Activated CD4-positive, alpha-beta T cell treated with anti-CD3 and anti-CD28 coated beads, Interleukin-2, Interleukin-4, amounts not matched to agents 100 ng/mL and 50 ng/mL, durations not matched to agents 16 hours and 8 hours (primary cell): ENCODE measurements at regions not wholly inside any gene's neighbourhood (a gene's known extent, or its start where the extent isn't known, plus 50 kb on each side); places are given as distances from the start of the nearest gene placed in this dataset.
A peak's percentile ranks its signal among the peaks of the same experiment; 100 is the strongest.
"Not testable (repeated sequence)": the region's sequence is repeated elsewhere in the genome, so short reads cannot be mapped to it uniquely, and the experiment has no call there.

Experiments
- DNase-seq: peaks from one replicate; pipeline ENCODE4 v3.0.0-alpha.2; 2020; ENCODE audit warnings: low spot score

GRCh38 chr9:7622481-7622880 is 177.1 kb downstream of the DMAC1 start:
- DNase-seq, result no peak

- no peak for DNase-seq
Observed at GRCh38 chr9:7615344-7615743, 184.2 kb downstream of the DMAC1 start.

- no peak for DNase-seq
Observed at GRCh38 chr9:7613931-7614330, 185.6 kb downstream of the DMAC1 start.

GRCh38 chr9:7608261-7608660 is 191.3 kb downstream of the DMAC1 start:
- no peak for DNase-seq

GRCh38 chr9:7607421-7607820 is 192.2 kb downstream of the DMAC1 start:
- no peak for DNase-seq

- no peak for DNase-seq
Observed at GRCh38 chr9:7606591-7606990, 193.0 kb downstream of the DMAC1 start.

DNA sequence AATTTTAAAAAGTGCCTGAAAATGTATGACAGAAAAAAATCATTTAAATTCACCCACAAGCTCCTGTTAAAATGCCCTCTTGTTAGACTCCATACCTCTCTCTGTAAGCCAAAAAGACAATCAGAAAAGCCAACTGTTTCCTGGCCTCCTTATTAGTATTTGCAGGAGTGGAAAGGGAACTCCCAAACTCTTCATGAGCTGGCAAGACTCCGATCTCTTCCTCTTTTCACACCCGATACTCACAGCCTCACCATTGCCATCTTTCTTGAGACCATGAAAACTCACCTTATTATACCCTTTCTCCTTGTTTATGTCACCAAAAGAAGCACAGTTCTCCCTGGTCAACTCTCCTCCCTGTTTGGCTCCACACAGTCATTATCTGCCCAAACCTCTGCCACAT is 197.8 kb downstream of the DMAC1 start:
- no peak for DNase-seq

DNA sequence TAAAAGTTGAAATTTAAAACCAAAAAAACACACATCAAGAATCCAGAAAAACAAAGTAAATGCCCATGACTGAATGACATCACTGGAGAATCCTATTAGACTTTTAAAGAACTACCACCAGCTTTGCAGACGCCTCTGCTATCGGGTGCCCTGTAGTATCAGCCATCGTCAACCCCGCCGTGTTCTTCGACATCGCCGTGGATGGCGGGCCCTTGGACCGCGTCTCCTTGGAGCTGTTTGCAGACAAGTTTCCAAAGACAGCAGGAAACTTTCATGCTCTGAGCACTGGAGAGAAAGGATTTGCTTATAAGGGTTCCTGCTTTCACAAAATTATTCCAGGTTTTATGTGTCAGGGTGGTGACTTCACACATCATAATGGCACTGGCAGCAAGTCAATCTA is 201.9 kb downstream of the DMAC1 start:
- no peak for DNase-seq

DNA sequence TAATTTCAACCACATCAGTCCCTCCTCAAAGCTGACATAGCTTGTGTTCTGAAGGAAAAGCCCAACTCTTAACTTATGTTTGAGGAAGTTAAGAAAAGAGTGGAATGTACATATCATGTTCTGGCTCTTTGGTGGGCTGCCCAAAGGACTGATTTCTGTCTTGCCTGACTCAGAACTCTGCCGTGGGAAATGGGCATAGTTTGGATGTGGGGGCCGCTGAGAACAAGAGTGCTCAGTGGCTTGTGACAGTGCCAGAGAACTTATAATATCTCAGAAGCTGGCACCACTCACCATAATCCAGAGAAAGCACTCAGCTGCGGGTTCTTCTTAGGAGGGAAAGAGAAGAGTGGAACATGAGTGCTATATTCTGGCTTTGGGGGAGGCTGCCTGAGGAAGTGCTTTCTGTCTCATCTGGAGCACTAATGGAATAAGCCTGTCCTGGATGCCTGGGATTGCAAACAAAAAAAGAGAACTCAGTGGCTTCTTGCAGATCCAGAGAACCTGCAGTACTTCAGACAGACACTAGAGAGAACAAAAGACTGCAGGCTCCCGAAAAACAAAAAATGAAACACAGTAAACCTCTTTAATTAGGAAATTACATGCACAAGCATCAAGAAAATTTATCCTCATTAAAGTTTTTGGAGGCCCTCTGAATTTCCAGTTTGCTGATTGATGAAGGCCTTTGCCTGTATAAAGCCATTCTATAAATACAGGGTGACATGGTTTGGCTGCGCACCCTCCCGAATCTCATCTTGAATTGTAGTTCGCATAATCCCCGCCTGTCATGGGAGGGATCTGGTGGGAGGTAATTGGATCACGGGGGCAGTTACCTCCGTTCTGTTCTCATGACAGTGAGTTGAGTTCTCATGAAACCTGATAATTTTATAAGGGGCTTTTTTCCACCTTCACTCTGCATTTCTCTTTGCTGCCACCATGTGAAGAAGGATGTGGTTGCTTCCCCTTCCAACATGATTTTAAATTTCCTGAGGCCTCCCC is 207.0 kb downstream of the DMAC1 start:
- no peak for DNase-seq

DNA sequence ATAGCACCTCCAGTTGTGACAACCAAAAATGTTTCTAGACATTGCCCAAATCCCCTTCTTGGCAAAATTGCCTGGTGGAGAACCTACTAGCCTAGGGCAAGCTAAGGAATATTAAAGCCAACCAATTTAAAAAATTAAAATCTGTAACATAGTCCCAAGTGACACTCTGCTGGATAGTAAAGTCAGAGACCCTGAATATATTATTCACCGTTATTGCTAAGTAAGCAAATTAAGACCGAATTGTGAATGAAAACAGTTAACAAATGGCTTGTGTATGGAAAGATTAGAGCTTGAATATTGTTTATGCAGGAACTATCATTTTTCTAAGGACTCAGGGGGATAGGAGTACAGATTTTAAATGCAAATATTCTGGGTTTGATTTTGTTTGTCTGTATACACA is 208.1 kb downstream of the DMAC1 start:
- no peak for DNase-seq

- no peak for DNase-seq
Observed at GRCh38 chr9:7580568-7580967, 219.0 kb downstream of the DMAC1 start.

DNA sequence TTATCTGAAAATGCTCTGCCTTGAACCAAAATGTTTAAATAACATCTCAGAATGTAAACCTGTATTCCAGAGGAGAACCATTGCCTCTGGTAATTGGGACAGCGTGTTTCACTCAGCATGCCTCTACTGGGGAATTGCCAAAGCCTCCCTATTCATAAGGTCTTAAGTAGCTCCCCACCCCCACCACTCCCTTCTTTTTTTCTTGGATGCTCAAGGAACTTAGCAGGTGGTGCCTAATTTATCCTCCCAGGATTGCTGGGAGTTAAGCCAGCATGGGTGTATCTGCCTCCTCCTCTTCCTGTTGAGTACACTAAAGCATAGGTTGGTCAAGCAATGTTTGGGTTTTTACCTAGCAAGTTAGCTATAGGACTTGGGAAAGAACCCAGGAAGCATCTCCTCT is 220.2 kb downstream of the DMAC1 start:
- no peak for DNase-seq

DNA sequence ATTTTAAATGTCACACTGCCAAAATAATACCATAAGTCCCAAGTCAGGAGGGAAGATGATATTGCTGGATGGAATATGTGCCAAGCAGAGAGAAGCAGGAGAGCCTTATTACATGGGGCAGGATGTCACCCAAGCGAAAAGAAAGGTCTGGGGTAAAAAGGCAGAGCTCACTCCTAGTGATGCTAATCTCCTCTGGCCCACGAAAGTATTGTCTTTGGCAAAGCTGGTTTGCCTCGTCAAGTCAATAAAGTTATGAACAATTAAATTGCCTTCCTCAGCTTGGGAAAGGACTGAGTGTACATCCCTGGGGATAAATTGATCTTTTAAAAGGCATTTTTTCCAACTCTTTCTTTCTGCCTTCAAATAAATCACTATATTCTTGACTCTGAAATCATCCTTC is 220.6 kb downstream of the DMAC1 start:
- DNase-seq, result no peak

DNA sequence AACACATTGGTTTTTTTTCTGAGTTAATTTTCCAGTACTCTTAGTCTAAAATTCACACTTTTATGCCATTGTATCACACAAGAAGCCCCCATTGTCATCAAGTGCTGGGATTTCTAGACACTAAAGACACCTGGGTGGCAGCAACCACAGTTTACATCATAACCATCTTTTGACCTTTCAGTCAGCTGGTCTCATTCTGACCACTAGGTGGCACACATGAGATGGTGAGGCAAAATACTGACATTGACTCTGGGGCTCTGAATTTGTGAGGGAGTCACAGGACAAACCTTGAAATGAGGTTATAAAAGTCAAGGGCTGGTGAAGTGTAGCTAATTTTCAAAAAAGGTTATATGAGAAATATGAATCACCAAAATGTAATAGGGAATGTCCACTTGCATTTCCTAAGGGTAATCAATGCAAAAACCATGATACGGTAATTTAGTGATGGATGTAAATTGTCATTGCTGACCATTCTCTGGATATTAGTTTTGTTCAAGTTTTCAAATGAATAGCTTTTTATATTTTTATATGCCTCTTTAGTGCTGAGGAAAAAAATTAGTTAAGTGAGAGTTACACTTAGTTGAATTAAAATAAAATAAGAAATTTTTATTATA is 229.4 kb downstream of the DMAC1 start:
- peak; percentile 75 for DNase-seq

DNA sequence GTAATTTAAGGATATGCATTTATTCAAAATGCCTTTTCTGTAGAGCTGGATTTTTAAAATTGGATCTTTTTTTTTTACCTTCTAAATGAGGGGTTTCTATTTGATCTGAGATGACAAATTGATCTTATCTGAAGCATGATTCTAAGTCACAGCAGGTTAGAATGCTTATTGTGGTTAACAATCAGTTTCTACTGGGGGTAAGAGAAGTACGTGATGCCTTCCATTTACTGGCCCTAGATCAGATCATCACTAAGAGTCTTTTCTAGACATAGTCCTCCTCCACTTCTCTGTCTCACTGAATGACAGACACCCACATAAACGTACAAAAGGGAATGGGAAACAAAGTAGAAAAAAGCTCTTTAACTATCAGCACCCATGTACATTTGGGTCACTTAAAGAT is 231.9 kb downstream of the DMAC1 start:
- DNase-seq, result no peak

DNA sequence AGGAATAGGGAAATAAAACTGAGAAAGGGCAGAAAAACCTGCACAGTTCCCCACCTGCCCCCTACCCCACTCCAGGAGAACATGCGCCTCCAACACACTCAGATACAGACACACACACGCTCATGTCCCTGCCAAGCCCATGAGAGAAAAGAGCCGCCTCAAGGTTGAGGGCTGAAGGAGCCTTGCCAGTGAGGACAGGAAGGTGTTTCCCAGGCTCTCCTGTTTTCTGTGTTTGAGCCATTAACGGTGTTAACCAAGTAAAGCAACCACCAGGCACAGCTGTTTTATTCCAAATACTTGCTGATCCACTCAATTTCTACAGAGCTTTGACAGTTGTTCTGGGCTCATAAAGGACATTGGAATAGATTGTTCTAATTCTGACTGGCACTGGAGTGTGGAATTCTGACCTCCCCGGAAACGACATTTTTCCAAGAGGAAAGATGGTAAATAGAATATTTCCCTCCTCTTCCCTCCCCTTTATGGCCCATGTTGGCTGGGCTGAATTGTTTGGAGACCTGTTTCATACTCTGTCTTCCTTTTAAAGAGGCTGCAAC is 238.0 kb downstream of the DMAC1 start:
- DNase-seq, result no peak

DNA sequence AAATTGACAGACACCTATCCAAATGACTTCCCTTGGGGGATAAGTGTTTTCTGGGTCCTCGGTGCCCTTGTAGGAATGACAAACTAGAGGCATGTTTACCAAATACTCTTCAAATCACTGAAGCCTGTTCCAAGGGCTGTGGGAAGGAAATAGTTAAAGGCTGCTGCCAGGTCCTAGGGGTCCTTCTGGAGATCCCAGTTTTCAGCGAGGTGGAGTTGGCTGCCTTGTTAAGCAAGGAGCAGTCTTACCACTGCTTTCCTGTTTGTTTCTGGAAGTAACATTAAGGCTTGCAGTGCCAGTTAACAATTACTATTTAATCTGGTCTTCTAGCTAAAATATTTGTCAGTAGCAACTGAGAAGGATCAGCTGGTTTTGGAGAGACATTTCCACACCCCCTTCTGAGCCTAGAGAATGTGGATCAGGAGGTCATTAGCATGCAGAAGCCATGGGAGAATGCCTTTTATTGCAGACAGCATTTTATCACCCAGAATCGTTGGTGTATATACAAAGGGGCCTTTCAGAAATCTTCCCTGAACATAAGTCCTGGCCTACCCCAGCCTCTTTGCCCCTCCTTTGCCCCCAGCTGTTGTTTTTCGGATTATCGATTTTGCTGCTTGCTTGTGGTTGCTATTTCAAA is 238.8 kb downstream of the DMAC1 start:
- DNase-seq, result no peak

- no peak for DNase-seq
Observed at GRCh38 chr9:7554699-7555098, 244.9 kb downstream of the DMAC1 start.

DNA sequence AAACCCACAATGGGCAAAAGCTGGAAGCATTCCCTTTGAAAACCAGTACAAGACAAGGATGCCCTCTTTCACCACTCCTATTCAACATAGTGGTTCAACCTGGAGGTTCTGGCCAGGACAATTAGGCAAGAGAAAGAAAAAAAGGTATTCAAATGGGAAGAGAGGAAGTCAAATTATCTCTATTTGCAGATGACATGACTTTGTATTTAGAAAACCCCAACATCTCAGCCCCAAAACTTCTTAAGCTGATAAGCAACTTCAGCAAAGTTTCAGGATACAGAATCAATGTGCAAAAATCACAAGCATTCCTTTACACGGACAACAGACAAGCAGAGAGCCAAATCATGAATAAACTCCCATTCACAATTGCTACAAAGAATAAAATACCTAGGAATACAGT is 246.9 kb downstream of the DMAC1 start:
- not testable (repeated sequence) for DNase-seq

DNA sequence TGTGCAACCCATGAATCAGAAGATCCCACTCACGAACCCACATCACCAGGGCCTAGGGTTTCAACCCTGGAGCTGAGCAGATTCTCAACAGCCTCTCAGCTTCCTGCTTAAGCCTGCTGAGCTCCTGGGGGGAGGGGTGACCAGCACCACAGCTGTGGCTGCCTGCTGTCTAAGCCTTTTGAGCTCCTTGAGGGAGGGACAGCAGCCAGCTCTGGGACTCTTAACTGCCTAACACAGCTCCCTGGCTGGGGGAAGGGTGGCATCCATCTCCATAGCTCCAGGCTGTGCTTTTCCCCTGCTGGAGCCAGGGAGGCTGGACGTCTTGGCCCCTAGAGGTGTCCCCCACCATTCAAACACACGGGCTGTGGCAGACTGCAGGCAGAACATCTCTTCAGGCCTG is 250.3 kb downstream of the DMAC1 start:
- no peak for DNase-seq

DNA sequence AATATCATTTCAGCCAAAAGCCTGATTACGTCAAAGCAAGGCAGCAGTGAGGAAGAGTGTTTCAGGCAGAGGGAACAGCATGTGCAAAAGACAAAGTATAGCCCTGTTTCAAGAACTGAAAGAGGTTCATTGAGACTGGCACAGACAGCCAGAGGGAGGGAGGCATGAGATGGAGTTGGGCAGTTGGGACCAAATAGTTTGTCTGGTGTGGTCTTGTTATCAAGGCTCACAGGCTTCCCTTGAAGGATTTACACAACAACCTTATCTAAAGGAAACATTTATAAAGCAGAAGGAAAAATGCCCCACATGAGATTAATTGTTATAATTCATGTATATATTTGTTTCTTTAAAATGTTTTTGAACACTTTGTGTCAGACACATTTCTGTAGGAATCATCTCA is 253.3 kb downstream of the DMAC1 start:
- DNase-seq, result no peak

DNA sequence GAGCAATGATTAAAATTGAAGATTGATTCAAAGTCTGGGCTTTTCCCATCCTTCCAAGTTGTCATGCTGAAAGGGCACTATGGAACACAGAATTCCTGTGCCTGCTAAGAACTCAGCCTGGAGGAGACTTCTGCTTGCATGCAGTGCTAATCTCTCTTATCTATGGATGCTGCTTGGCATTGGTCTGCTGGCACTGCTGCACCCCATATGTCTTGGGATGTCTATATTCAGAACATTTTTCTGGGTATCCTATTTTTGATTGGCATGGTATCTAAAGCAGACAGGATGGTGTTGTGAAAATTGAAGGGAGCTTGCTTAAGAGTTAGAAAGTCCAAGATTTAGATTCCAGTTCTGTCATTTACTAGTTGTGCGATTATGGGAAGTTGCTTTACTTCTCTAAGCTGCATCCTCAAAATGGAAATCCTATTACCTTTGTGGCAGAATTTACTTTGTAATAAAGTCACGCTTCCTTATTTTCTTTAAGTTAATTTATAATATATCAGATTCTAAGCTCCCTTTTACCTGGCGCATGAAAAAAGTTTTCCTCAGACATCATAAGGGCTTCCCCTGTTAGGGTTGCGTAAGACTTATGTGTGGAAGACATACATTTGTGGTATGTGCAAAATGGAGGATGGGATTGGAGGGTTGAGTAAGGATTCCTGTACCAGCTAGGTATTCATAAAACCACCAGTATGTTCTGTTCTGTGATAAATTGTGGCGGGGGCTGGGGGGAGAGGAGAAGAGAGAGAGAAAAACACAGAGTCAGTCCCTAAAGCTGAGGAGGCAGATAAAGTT is 254.0 kb downstream of the DMAC1 start:
- DNase-seq, result no peak
